Peyer's patch (tissue), 4 donors: ENCODE measurements at regions not wholly inside any gene's neighbourhood (a gene's known extent, or its start where the extent isn't known, plus 50 kb on each side); places are given as distances from the start of the nearest gene placed in this dataset.
"Not testable (repeated sequence)": the region's sequence is repeated elsewhere in the genome, so short reads cannot be mapped to it uniquely, and the experiment has no call there.

Experiments used
- DNase-seq, 3 donors: peaks; one replicate each; pipeline ENCODE4 v3.0.0-alpha.2; 2017 to 2019
- H3K27ac ChIP-seq, 4 donors: fragments of 200-600 bp; sonication (generic); one replicate each; pipeline ENCODE4 v1.5.1; 2016 to 2019
- H3K27me3 ChIP-seq, 2 donors: fragments of 200-600 bp; sonication (generic); one replicate each; pipeline ENCODE4 v1.5.1; 2019
- H3K36me3 ChIP-seq, 3 donors: fragments of 200-600 bp; sonication (generic); one replicate each; pipeline ENCODE4 v1.5.1; 2016 to 2019
- H3K4me1 ChIP-seq, 4 donors: fragments of 200-600 bp; sonication (generic); one replicate each; pipeline ENCODE4 v1.5.1; 2016 to 2019
- H3K4me3 ChIP-seq, 4 donors: fragments of 200-600 bp; sonication (generic); 1 replicate in 3 of 4; 2 replicates in 1 of 4; pipeline ENCODE4 v1.5.1; 2016 to 2019; ENCODE audit warnings: mild to moderate bottlenecking in 1 of 4
- H3K9me3 ChIP-seq, 4 donors: fragments of 200-600 bp; sonication (generic); one replicate each; pipeline ENCODE4 v1.5.1; 2016 to 2019; ENCODE audit warnings: mild to moderate bottlenecking in 1 of 4

DNA sequence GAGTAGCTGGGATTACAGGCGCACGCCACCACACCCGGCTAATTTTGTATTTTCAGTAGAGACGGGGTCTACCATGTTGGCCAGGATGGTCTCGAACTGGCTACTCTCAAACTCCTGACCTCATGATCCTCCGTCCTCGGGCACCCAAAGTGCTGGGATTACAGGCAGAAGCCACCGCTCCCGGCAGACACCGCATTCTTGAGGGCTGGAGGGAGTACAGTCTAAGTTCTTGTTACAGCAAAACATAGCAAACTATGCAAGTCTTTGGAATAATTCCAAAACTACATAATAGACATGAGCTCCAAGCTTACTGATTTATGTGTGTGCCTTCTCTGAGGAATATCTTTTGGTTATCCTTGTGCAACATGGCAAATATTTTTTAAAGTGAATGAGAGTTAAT is 299.1 kb upstream of the ZNF658 start:
- peak in 1 of 3 donors; percentile 1 for DNase-seq
- not testable (repeated sequence) for H3K4me1 ChIP-seq, H3K27me3 ChIP-seq, H3K36me3 ChIP-seq, H3K27ac ChIP-seq, H3K4me3 ChIP-seq, H3K9me3 ChIP-seq

DNA sequence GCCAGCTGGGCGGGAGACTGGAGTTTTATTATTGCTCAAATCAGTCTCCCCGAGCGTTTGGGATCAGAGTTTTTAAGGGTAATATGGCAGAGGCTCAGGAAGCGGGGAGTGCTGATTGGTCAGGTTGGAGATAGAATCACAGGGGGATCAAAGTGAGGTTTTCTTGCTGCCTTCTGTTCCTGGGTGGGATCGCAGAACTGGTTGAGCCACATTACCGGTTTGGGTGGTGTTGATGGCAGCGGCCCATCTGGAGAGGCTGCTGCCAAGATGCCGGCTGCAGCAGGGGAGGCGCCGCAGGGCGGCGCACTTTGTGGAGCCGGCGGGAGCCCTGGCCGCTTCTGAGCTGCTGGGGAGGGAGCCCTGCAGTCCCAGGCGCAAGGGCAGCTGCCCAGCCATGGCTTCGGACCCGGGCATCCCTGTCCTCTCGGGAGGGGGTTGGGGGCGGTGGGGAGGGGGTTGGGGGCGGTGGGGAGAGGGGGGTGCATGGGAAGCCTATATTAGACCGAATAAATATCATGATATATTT is 268.9 kb upstream of the ZNF658 start:
- not testable (repeated sequence) for H3K36me3 ChIP-seq, DNase-seq, H3K4me1 ChIP-seq, H3K27me3 ChIP-seq, H3K4me3 ChIP-seq, H3K27ac ChIP-seq, H3K9me3 ChIP-seq

GRCh38 chr9:66647675-66648074 is 252.8 kb upstream of the ZNF658 start:
- H3K4me1 ChIP-seq, H3K4me3 ChIP-seq, H3K9me3 ChIP-seq, DNase-seq, H3K27me3 ChIP-seq, H3K36me3 ChIP-seq, H3K27ac ChIP-seq: not testable (repeated sequence)

GRCh38 chr9:66690242-66690641 is 210.3 kb upstream of the ZNF658 start:
- not testable (repeated sequence) for H3K36me3 ChIP-seq, H3K4me3 ChIP-seq, H3K4me1 ChIP-seq, DNase-seq, H3K9me3 ChIP-seq, H3K27me3 ChIP-seq, H3K27ac ChIP-seq

GRCh38 chr9:66695561-66696240 is 204.8 kb upstream of the ZNF658 start:
- H3K27me3 ChIP-seq, H3K4me3 ChIP-seq, DNase-seq, H3K9me3 ChIP-seq, H3K27ac ChIP-seq, H3K4me1 ChIP-seq, H3K36me3 ChIP-seq: not testable (repeated sequence)

DNA sequence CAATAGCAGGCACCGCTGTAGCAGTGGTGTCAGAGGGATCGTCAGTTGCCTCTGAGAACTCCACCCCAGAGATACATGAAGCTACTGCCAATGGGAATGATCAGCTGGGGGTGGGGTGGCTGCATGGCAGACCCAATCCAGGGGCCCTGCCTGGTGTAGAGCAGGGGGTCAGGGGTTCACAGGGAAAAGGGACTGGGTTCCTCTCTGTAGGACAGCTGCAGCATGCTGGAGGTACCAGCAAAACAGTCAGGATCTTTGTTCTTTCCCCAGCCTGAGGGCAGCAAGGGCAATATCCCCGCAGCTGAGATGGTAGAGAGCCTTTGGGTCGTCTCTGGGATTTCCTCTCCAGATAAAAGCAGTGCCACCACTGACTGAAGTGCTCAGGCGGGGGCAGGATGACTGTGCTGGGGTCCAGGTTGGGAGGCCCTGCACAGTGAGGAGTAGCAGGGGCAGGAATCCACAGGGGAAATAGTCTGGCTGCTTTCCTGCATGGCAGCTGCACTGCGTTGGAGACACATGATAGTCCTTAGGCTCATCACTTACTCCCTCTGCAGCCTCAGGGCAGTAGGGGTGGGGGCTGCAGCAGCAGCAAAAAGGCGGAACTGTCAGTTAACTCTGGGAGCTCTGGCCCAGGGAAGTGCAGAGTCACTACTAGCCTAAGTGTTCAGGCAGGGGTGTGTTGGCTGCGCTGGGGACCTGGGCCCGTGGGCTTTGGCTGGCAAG is 203.0 kb upstream of the ZNF658 start:
- not testable (repeated sequence) for H3K9me3 ChIP-seq

GRCh38 chr9:66698066-66698455 is 202.5 kb upstream of the ZNF658 start:
- not testable (repeated sequence) for H3K27ac ChIP-seq, H3K36me3 ChIP-seq, DNase-seq, H3K4me1 ChIP-seq, H3K27me3 ChIP-seq, H3K9me3 ChIP-seq, H3K4me3 ChIP-seq

More for the DNA sequence above, 203.0 kb upstream of the ZNF658 start:
- H3K4me1 ChIP-seq, DNase-seq, H3K4me3 ChIP-seq, H3K27me3 ChIP-seq, H3K27ac ChIP-seq, H3K36me3 ChIP-seq: not testable (repeated sequence)

DNA sequence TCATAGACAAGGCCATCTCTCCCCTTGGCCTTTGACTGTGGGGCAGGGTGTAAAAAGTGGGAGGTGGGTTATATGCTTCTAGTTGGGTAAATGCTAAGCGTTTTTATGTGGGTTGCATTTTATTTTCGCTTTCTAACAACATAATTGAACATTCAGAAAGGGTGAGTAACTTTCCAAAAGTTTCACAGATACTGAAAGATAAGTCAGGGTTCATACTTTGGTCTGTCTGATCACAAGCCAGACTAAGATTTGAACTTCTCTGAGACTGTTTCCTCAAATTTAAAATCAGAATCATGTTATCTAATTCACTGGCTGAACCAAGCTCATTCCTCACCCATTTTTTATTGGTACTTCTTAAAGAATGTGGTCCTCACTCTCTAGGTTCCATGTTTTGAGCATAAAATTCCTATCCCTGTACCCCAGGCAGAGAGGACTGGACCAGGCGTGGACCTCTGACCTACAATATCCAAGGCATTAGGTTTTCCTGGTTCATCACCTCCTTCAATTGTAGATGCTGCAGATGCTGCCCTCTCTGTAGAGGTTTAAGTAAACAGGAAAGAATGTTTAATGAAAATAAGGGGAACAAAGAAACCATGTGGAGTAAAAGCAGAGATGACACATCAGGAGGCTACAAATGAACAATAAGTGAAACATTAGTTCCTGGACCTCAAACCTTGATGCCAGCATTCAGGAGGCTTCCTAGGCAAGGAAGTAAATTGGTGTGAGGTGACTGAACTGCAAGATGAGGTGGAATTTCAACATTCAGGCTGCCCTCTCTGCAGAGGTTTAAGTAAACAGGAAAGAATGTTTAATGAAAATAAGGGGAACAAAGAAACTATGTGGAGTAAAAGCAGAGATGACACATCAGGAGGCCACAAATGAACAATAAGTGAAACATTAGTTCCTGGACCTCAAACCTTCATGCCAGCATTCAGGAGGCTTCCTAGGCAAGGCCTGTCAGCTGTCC is 198.8 kb upstream of the ZNF658 start:
- not testable (repeated sequence) for H3K9me3 ChIP-seq, H3K27ac ChIP-seq, H3K36me3 ChIP-seq, H3K27me3 ChIP-seq, H3K4me1 ChIP-seq, H3K4me3 ChIP-seq, DNase-seq

DNA sequence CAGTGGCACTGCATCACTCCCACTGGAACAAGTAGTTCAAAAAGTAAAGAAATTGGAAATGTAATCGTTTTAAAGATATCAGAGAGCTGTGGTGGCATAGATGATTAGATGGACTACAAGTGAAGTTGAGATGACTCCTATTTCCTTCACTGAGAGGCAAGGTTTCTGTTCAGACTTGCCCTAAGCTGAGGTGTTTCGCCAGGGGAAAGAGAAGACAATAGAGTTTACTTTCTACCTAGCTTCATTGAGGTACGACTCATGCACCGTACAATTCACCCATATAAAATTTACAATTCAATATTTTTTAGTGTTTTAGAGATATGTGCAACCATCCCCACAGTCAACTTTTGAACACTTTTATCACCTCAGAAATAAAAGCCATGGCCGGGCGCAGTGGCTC is 189.0 kb upstream of the ZNF658 start:
- not testable (repeated sequence) for H3K4me3 ChIP-seq, H3K27ac ChIP-seq, H3K9me3 ChIP-seq, H3K4me1 ChIP-seq, H3K27me3 ChIP-seq, H3K36me3 ChIP-seq, DNase-seq

DNA sequence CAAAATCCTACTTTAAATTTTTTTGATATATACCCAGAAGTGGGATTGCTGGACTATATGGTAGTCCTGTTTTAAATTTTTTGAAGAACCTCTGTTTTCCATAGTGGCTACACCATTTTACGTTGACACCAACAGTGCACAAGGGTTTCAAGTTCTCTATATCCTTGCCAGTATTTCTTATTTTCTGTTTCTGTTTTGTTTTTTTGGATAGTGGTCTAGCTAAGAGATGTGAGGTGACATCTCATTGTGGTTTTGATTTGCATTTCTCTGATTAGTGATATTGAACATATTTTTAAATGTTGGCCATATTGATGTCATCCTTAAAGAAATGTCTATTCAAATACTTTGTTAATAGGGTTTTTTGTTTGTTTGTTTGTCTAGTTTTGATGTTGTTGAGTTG is 187.7 kb upstream of the ZNF658 start:
- not testable (repeated sequence) for H3K27me3 ChIP-seq, H3K9me3 ChIP-seq, H3K27ac ChIP-seq, H3K4me3 ChIP-seq, H3K36me3 ChIP-seq, H3K4me1 ChIP-seq, DNase-seq

DNA sequence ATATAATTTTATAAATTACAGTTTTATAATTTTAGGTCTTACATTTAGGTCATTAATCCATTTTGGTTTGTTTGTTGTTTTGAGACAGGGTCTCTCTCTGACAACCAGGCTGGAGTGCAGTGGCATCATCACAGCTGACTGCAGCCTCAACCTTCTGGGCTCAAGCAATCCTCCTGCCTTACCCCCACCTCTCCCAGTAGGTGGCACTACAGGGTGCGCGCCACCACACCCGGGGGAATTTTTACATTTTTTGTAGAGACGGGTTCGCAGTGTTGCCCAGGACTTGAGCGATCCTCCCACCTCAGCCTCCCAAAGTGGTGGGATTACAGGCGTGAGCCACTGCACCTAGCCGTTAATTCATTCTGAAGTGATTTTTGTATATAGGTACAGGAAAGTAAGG is 187.0 kb upstream of the ZNF658 start:
- not testable (repeated sequence) for H3K27ac ChIP-seq, H3K36me3 ChIP-seq, H3K4me1 ChIP-seq, H3K4me3 ChIP-seq, H3K27me3 ChIP-seq, DNase-seq, H3K9me3 ChIP-seq

DNA sequence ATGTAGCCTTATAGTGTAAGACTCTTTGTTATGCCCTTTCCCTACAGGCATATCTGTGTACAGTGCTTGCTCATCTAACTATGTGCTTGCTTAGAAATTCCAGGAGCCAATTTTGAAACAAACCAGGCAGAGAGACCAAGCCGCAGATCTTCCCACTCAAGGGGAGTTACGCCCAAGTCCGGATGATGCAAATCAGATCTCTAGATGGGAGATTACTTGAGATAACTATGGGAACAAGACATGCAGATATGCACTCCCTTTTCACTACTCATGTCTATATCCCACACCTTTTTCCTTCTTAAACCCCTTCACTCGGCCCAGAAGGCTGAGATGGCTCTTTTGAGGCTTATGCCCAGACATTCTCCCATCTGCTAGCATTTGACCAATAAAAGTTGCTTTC is 179.7 kb upstream of the ZNF658 start:
- H3K4me1 ChIP-seq, H3K27ac ChIP-seq, H3K9me3 ChIP-seq, H3K4me3 ChIP-seq, H3K36me3 ChIP-seq, H3K27me3 ChIP-seq, DNase-seq: not testable (repeated sequence)

- H3K27ac ChIP-seq, H3K36me3 ChIP-seq: not testable (repeated sequence)
Observed at GRCh38 chr9:66727540-66727939, 173.0 kb upstream of the ZNF658 start.

GRCh38 chr9:66736686-66737085 is 163.8 kb upstream of the ZNF658 start:
- not testable (repeated sequence) for H3K36me3 ChIP-seq, H3K4me1 ChIP-seq, H3K27ac ChIP-seq, H3K9me3 ChIP-seq, H3K27me3 ChIP-seq, H3K4me3 ChIP-seq
- peak in 1 of 3 donors; percentile 6 for DNase-seq

More at GRCh38 chr9:66727540-66727939, 173.0 kb upstream of the ZNF658 start:
- not testable (repeated sequence) for H3K4me1 ChIP-seq, H3K27me3 ChIP-seq, H3K9me3 ChIP-seq, DNase-seq, H3K4me3 ChIP-seq

DNA sequence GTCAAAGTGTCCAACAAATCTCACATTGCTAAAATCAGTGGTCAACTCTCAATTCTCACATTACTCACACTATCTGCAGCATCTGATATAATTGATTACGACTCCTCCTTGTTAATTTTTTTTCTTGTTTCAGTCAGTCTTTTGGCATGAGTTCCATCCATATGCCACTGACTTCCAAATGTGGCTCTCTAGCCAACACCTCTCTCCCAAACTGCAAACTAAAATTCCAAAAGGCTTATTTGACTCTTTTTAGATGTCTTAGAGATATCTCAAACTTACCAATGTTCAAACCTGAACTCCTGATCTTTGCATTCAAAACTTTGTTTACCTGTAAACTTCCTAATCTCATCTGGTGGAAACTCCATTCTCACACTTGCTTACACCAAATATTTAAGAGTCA is 162.1 kb upstream of the ZNF658 start:
- DNase-seq, H3K27me3 ChIP-seq, H3K9me3 ChIP-seq, H3K4me3 ChIP-seq, H3K4me1 ChIP-seq, H3K27ac ChIP-seq, H3K36me3 ChIP-seq: not testable (repeated sequence)
